PC-9 (cell line): ENCODE measurements at regions not wholly inside any gene's neighbourhood (a gene's known extent, or its start where the extent isn't known, plus 50 kb on each side); places are given as distances from the start of the nearest gene placed in this dataset.

Experiments used
- BruUV-seq: library from RNA; stranded (reverse); fragments of 400-500 nt; replicated peaks from 2 replicates; lab custom pipeline; 2021; lab: Mats Ljungman, UMichigan
- CTCF ChIA-PET: fragments of 300-600 bp; sonication (Branson Sonifier 250); formaldehyde crosslinking; loops from one replicate; lab custom pipeline; 2022; ENCODE audit warnings: antibody characterized with exemption; lab: Charles Lee
- POLR2A ChIA-PET: fragments of 300-600 bp; sonication (Branson Sonifier 250); formaldehyde crosslinking; loops from one replicate; lab custom pipeline; 2022; ENCODE audit warnings: antibody characterized with exemption; ENCODE audit not compliant: unreplicated experiment; lab: Charles Lee
- DNase-seq, 2 experiments: peaks; one replicate each; pipeline versions ENCODE4 v3.0.0 to v3.0.0-alpha.2; 2015 to 2022; ENCODE audit warnings: mixed read lengths in 1 of 2
- H2AFZ ChIP-seq: fragments of 200-600 bp; sonication (generic); 2 replicates; pipeline ENCODE4 v1.8.1; 2017; ENCODE audit warnings: antibody characterized with exemption
- H3F3A ChIP-seq: fragments of 200-600 bp; sonication (generic); 2 replicates; pipeline ENCODE4 v1.8.1; 2017; ENCODE audit warnings: antibody characterized with exemption, mild to moderate bottlenecking, low read depth; ENCODE audit not compliant: insufficient read depth
- H3K27ac ChIP-seq: fragments of 200-600 bp; sonication (generic); 2 replicates; pipeline ENCODE4 v1.6.1; 2016; ENCODE audit warnings: mixed run types
- H3K27me3 ChIP-seq: fragments of 200-600 bp; sonication (generic); 2 replicates; pipeline ENCODE4 v1.6.1; 2016; ENCODE audit warnings: low read depth, mixed run types; ENCODE audit not compliant: insufficient read depth
- H3K36me3 ChIP-seq: fragments of 200-600 bp; sonication (generic); 2 replicates; pipeline ENCODE4 v1.6.1; 2016; ENCODE audit warnings: low read depth, mixed run types
- H3K4me1 ChIP-seq: fragments of 200-600 bp; sonication (generic); replicated peaks from 2 replicates; pipeline ENCODE4 v1.6.1; 2016; ENCODE audit warnings: mixed run types; ENCODE audit not compliant: insufficient read depth
- H3K4me2 ChIP-seq: fragments of 200-600 bp; sonication (generic); 2 replicates; pipeline ENCODE4 v1.6.1; 2017; ENCODE audit warnings: mixed run types
- H3K4me3 ChIP-seq: fragments of 200-600 bp; sonication (generic); 2 replicates; pipeline ENCODE4 v1.6.1; 2016; ENCODE audit warnings: mixed run types
- H3K79me2 ChIP-seq: fragments of 200-600 bp; sonication (generic); 2 replicates; pipeline ENCODE4 v1.6.1; 2017; ENCODE audit warnings: low read depth, mixed run types
- H3K9me2 ChIP-seq: fragments of 200-600 bp; sonication (generic); 2 replicates; pipeline ENCODE4 v1.8.1; 2017; ENCODE audit warnings: mild to moderate bottlenecking; ENCODE audit not compliant: insufficient read depth
- H3K9me3 ChIP-seq: fragments of 200-600 bp; sonication (generic); 2 replicates; pipeline ENCODE4 v1.8.1; 2016; ENCODE audit warnings: low read depth; ENCODE audit not compliant: insufficient read depth
- H4K20me1 ChIP-seq: fragments of 200-600 bp; sonication (generic); 2 replicates; pipeline ENCODE4 v1.8.1; 2017; ENCODE audit not compliant: insufficient read depth
- EZH2 ChIP-seq: fragments of 200-600 bp; sonication (generic); IDR thresholded peaks from 2 replicates; pipeline ENCODE4 v1.8.0; 2017; ENCODE audit warnings: antibody characterized with exemption, low read depth
- intact Hi-C: fragments of 100-400 bp; cut with micrococcal nuclease; formaldehyde crosslinking; loops from one replicate; pipeline ENCODE4 v1.10.0; 2022; ENCODE audit not compliant: unreplicated experiment
- TF ChIP-seq, protein P1 (sequence below): fragments of 200-600 bp; sonication (generic); conservative IDR thresholded peaks from 2 replicates; pipeline ENCODE4 v1.6.1; 2017; ENCODE audit warnings: mixed run types, antibody characterized with exemption, mild to moderate bottlenecking, moderate library complexity

GRCh38 chr7:35422715-35423114, 168.8 kb upstream of the TBX20 start:
- intact Hi-C loops: no loop called here
- Histone ChIP-seq H2AFZ (no peak overlapping the region), H3F3A (no peaks in the 10 kb centered on the region), H3K79me2 (no peaks in the 10 kb centered on the region), H3K4me1 (no peaks in the 10 kb centered on the region), H3K36me3 (no peaks in the 10 kb centered on the region), H3K4me2 (no peak overlapping the region), H3K9me3 (no peaks in the 10 kb centered on the region), H3K4me3 (no peak overlapping the region), H3K27ac (no peak overlapping the region), H3K9me2 (no peaks in the 10 kb centered on the region), H3K27me3 (no peaks in the 10 kb centered on the region), H4K20me1 (no peaks in the 10 kb centered on the region)
- TF ChIP-seq, protein P1, sequence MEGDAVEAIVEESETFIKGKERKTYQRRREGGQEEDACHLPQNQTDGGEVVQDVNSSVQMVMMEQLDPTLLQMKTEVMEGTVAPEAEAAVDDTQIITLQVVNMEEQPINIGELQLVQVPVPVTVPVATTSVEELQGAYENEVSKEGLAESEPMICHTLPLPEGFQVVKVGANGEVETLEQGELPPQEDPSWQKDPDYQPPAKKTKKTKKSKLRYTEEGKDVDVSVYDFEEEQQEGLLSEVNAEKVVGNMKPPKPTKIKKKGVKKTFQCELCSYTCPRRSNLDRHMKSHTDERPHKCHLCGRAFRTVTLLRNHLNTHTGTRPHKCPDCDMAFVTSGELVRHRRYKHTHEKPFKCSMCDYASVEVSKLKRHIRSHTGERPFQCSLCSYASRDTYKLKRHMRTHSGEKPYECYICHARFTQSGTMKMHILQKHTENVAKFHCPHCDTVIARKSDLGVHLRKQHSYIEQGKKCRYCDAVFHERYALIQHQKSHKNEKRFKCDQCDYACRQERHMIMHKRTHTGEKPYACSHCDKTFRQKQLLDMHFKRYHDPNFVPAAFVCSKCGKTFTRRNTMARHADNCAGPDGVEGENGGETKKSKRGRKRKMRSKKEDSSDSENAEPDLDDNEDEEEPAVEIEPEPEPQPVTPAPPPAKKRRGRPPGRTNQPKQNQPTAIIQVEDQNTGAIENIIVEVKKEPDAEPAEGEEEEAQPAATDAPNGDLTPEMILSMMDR: no peak
- no peak for TF ChIP-seq EZH2
- POLR2A ChIA-PET: no interaction called here
- no TSS peak for BruUV-seq
- CTCF ChIA-PET: no interaction called here
- no peak for DNase-seq

DNA sequence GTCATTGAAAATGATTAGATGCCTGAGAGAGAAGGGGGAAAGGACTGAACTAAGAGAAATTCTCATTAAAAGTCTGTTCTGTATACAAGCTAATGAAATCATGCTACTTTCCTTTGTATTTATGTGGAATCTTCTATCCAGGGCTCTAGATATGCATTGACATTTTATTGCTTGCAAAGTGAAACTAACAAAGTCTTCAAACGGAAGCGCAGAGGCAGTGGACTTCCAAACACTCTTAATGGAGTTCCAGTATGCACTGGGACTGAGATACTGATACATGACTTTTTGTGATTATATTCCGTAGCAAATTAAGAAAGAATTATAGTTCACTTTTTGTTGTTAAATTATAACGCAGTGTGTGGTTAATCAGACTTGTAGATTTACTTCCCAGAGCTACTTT, 166.8 kb upstream of the TBX20 start:
- Histone ChIP-seq H4K20me1 (no peaks in the 10 kb centered on the region), H2AFZ (peak overlapping the region; percentile 14; the same call in 1 of the 2 replicates), H3K27ac (no peak overlapping the region), H3K4me2 (0 out of 2 replicates have a peak overlapping the region, but pooled peaks have one; percentile 1), H3K79me2 (no peaks in the 10 kb centered on the region), H3F3A (no peaks in the 10 kb centered on the region), H3K4me3 (no peak overlapping the region), H3K9me2 (no peaks in the 10 kb centered on the region), H3K36me3 (no peaks in the 10 kb centered on the region), H3K9me3 (no peaks in the 10 kb centered on the region), H3K27me3 (no peaks in the 10 kb centered on the region), H3K4me1 (no peaks in the 10 kb centered on the region)
- CTCF ChIA-PET: no interaction called here
- POLR2A ChIA-PET: no interaction called here
- BruUV-seq: no TSS peak
- intact Hi-C loops: no loop called here
- no peak for DNase-seq
- TF ChIP-seq, protein P1: no peak
- no peak for TF ChIP-seq EZH2

DNA sequence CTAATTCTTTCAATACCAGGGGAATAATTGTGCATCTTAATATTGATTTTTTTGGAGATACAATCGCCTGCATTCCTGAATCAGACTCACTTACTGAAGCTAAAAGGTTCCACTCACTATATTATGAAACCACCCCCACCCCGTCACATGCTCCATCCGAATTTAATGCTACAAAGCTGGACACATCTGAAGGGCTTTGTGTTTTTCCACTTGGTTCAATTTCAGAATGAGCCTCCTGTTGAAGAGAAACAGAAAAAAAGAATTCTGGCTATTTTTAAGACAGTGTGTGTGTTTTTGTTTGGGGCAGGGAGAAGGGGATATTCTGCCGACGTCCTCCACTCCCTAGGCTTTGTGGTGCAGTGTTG, 165.5 kb upstream of the TBX20 start:
- Histone ChIP-seq H4K20me1 (no peaks in the 10 kb centered on the region), H3K79me2 (no peaks in the 10 kb centered on the region), H3K36me3 (no peaks in the 10 kb centered on the region), H3F3A (no peaks in the 10 kb centered on the region), H3K9me3 (no peaks in the 10 kb centered on the region), H3K9me2 (no peaks in the 10 kb centered on the region), H3K4me1 (no peaks in the 10 kb centered on the region), H2AFZ (no peak overlapping the region), H3K27ac (no peak overlapping the region), H3K27me3 (no peaks in the 10 kb centered on the region), H3K4me2 (no peak overlapping the region), H3K4me3 (no peak overlapping the region)
- ChIA-PET POLR2A (no interaction called here), CTCF (no interaction called here)
- intact Hi-C loops: no loop called here
- TF ChIP-seq, protein P1: no peak
- TF ChIP-seq EZH2: no peak
- no TSS peak for BruUV-seq
- no peak for DNase-seq
